LNCaP clone FGC (cell line): ENCODE measurements at regions not wholly inside any gene's neighbourhood (a gene's known extent, or its start where the extent isn't known, plus 50 kb on each side); places are given as distances from the start of the nearest gene placed in this dataset.
A peak's percentile ranks its signal among the peaks of the same experiment; 100 is the strongest.
"Not testable (repeated sequence)": the region's sequence is repeated elsewhere in the genome, so short reads cannot be mapped to it uniquely, and the experiment has no call there.

Source experiments
- DNase-seq: peaks from one replicate; pipeline ENCODE4 v3.0.0-alpha.2; 2011; ENCODE audit warnings: low read depth
- H3K4me3 ChIP-seq: 2 replicates; pipeline ENCODE4 v1.5.1; 2011; ENCODE audit warnings: mild to moderate bottlenecking, low read depth, low read length, control low read depth
- CTCF ChIP-seq: IDR thresholded peaks from 2 replicates; pipeline ENCODE4 v1.5.1; 2012; ENCODE audit warnings: mild to moderate bottlenecking; ENCODE audit not compliant: control insufficient read depth, insufficient read depth; ENCODE audit errors: extremely low read depth

DNA sequence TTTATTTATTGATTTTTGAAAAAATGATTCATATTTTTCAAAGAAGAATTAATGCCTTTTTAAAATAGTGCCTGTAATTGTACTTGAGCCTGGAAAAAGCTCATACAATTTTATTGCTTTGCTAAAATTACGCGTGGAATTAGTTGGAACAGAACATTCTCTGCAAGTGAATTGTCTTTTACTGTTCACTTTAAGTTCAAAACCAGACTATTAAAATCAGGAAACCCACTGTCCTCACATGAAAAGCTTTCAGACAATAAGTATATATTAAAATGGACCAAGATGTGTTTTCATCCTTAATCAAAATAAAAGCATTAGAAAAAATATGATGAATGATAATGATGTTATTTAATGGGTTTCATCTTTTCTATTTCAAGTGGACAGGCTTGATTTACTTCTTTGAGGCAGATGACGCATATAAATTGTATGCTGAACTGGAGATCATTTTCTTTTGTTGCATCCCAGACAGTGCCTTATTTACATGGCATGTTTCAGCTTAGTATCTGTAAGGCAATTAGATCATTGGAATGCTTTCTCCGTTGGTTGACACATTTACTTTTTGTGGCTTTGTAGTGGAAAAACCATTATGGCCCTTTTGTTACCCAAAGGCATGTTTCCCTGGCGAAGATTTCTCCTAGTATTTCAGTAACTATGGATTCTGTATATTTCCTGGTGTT, 299.0 kb upstream of the MAGEC2 start:
- TF ChIP-seq CTCF, result no peak
- no peak for DNase-seq
- H3K4me3 ChIP-seq, result no peak overlapping the region

DNA sequence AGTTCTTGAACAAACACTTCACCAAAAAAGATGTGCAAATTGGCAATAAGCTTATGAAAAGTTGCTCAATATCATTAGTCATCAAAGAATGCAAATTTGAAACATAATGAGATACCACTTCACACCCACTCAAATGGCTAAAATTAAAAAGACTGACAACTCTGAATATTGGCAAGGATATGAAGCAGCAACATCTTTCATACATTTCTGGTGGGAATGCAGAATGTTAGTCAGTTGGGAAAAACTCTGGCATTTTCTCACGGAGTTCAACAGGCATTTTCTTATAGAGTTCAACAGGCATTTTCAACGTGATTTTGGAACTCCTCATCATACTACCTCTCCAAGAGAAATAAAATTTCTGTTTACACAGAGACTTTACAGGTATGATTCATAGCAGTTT, 297.4 kb upstream of the MAGEC2 start:
- DNase-seq, result no peak
- no peak for TF ChIP-seq CTCF
- H3K4me3 ChIP-seq, result no peak overlapping the region

- H3K4me3 ChIP-seq, result no peak overlapping the region
- no peak for DNase-seq
- no peak for TF ChIP-seq CTCF
Observed at GRCh38 chrX:142499992-142500391, 294.9 kb upstream of the MAGEC2 start.

GRCh38 chrX:142483965-142484364, 278.9 kb upstream of the MAGEC2 start:
- peak; percentile 83 for DNase-seq
- H3K4me3 ChIP-seq, result no peak overlapping the region
- TF ChIP-seq CTCF, result no peak

- DNase-seq, result no peak
- no peak overlapping the region for H3K4me3 ChIP-seq
- no peak for TF ChIP-seq CTCF
Observed at GRCh38 chrX:142446349-142446748, 241.3 kb upstream of the MAGEC2 start.

GRCh38 chrX:142428916-142429315, 223.8 kb upstream of the MAGEC2 start:
- no peak overlapping the region for H3K4me3 ChIP-seq
- no peak for DNase-seq
- TF ChIP-seq CTCF, result no peak

DNA sequence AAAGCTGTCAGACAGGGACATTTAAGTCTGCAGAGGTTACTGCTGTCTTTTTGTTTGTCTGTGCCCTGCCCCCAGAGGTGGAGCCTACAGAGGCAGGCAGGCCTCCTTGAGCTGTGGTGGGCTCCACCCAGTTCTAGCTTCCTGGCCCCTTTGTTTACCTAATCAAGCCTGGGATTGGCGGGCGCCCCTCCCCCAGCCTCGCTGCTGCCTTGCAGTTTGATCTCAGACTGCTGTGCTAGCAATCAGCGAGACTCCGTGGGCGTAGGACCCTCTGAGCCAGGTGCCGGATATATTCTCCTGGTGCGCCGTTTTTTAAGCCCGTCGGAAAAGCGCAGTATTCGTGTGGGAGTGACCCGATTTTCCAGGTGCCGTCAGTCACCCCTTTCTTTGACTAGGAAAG, 185.9 kb upstream of the MAGEC2 start:
- H3K4me3 ChIP-seq, DNase-seq: not testable (repeated sequence)
